ENCODE measurements at regions not wholly inside any gene's neighbourhood (a gene's known extent, or its start where the extent isn't known, plus 50 kb on each side); places are given as distances from the start of the nearest gene placed in this dataset.

GRCh38 chr3:72595376-72595775 is 252.9 kb downstream of the SHQ1 start:
- TF ChIP-seq CTCF (conservative IDR thresholded peaks at IDR 0.05; ENCODE audit: low read depth, low read length) (no peak), EZH2 (IDR thresholded peaks at IDR 0.05; ENCODE audit: borderline replicate concordance, low read depth, low read length, poor library complexity, severe bottlenecking) (no peak)
